Astrocyte (in vitro differentiated cells and primary cell): ENCODE measurements at regions not wholly inside any gene's neighbourhood (a gene's known extent, or its start where the extent isn't known, plus 50 kb on each side); places are given as distances from the start of the nearest gene placed in this dataset.

Source experiments
- CTCF ChIP-seq: IDR thresholded peaks from 2 replicates; pipeline ENCODE4 v1.5.1; 2011; ENCODE audit warnings: low read depth, mild to moderate bottlenecking, inconsistent platforms, low read length, moderate library complexity; ENCODE audit not compliant: insufficient read depth
- EZH2 ChIP-seq: IDR thresholded peaks from 2 replicates; pipeline ENCODE4 v1.6.1; 2012; ENCODE audit warnings: mild to moderate bottlenecking, low read length, inconsistent platforms; ENCODE audit not compliant: insufficient read depth

GRCh38 chr4:137909529-137910309, 332.4 kb downstream of the SLC7A11 start:
- TF ChIP-seq CTCF: no peak
- TF ChIP-seq EZH2: no peak
